ENCODE measurements at regions not wholly inside any gene's neighbourhood (a gene's known extent, or its start where the extent isn't known, plus 50 kb on each side); places are given as distances from the start of the nearest gene placed in this dataset.

DNA sequence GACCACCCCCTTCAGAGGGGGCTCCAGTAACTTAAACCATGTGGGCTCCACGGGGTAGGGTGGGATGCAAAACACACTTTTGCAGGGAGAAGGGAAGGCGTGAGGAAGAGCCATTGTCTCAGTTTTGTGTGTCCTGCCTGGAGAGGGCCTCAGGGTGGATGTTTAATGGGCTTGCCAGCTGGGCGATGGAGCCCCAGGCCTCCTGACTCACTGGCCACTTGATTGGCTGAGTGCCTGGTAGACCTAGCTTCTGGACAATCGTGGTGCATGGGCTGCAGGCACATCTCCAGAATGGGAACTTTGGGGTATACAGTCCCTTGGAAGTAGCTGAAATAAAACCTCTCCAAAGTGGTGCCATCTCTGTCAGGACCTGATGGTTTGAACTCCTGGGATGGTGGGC, 118.3 kb upstream of the MRPS22 start:
- Histone ChIP-seq H3K4me1 (ENCODE audit: control insufficient read depth, insufficient read depth, low read length) (no peaks in the 10 kb centered on the region), H3K9me3 (replicated peaks; ENCODE audit: control insufficient read depth, insufficient read depth, low read length) (no peaks in the 10 kb centered on the region), H3K4me2 (ENCODE audit: control insufficient read depth, insufficient read depth) (no peak overlapping the region), H3K27me3 (replicated peaks in 1 of 2; ENCODE audit: control insufficient read depth in 2 of 2, insufficient read depth in 2 of 2, low read length in 1 of 2) (no peaks in the 10 kb centered on the region; a peak in 1 of 4 replicates), H3K36me3 (ENCODE audit: control insufficient read depth in 2 of 2, insufficient read depth in 2 of 2, low read length in 1 of 2) (no peaks in the 10 kb centered on the region), H3K79me2 (ENCODE audit: control insufficient read depth, insufficient read depth, low read length) (no peaks in the 10 kb centered on the region), H3K4me3 (no peak overlapping the region), H3K9ac (ENCODE audit: control insufficient read depth, insufficient read depth, low read length) (no peak overlapping the region), H2AFZ (ENCODE audit: control insufficient read depth, low read depth, low read length) (no peak overlapping the region), H4K20me1 (ENCODE audit: control insufficient read depth, insufficient read depth) (no peaks in the 10 kb centered on the region; the same call in 1 of the 2 replicates), H3K27ac (ENCODE audit: control insufficient read depth, insufficient read depth) (no peak overlapping the region)
- in situ Hi-C loops (cut with MboI), result no loop called here
- ChIA-PET SMC1A (ENCODE audit: uncharacterized antibody, unreplicated experiment) (no interaction called here), RAD21 (ENCODE audit: unreplicated experiment) (no interaction called here), CTCF (interaction anchor here (0.5 to 1.6 kb wide), 2 partner anchors 10 to 113 kb away, joined by 3 read pairs; no protein-coding TSS in a partner anchor), POLR2A (no interaction called here)
- no TSS peak for BruUV-seq (replicated peaks)
- no peak for TF ChIP-seq CHD2 (IDR thresholded peaks at IDR 0.05; ENCODE audit: borderline replicate concordance, low read depth, low read length)
- ATAC-seq (no peak), DNase-seq (ENCODE audit: low read depth, low spot score) (no peak), FAIRE-seq (no peak)
- WGBS (ENCODE audit: insufficient coverage, insufficient replicate concordance, low lambda C conversion rate, missing lambda C conversion rate), result 12% methylated on average over 4 of the region's 4 CpGs
- intact Hi-C loops (cut with micrococcal nuclease; ENCODE audit: unreplicated experiment), result no loop called here

DNA sequence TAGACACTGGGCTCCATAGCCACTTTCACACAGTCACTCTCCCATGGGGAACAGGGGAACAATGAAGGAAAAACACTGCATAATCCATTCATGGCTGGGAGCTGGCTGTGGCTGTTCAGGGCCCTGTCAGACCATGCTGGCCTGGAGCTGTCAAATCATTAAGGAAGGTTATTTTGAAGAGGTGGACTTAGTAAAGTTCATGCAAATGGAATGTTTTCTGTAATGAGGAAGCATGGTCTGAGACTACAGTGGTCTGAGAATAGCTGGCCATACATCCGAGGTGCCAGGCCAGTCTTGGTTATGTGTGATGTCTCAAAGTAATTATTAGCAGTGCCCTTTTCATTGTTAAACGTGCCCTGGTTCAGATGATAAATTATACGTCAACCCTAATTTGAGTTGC, 117.1 kb upstream of the MRPS22 start:
- FAIRE-seq (no peak), ATAC-seq (no peak), DNase-seq (ENCODE audit: low read depth, low spot score) (no peak)
- intact Hi-C loops (cut with micrococcal nuclease; ENCODE audit: unreplicated experiment) (no loop called here), in situ Hi-C loops (cut with MboI) (no loop called here)
- ChIA-PET CTCF (interaction anchor here (1.6 kb wide), 1 partner anchor 114 kb away, joined by 3 read pairs; no protein-coding TSS in a partner anchor), RAD21 (ENCODE audit: unreplicated experiment) (no interaction called here), POLR2A (no interaction called here), SMC1A (ENCODE audit: uncharacterized antibody, unreplicated experiment) (no interaction called here)
- no peaks in the 10 kb centered on the region for H3K4me1 ChIP-seq (ENCODE audit: control insufficient read depth, insufficient read depth, low read length)
- H3K27ac ChIP-seq (ENCODE audit: control insufficient read depth, insufficient read depth), result no peak overlapping the region
- H3K9me3 ChIP-seq (replicated peaks; ENCODE audit: control insufficient read depth, insufficient read depth, low read length), result no peaks in the 10 kb centered on the region
- no peak overlapping the region for H2AFZ ChIP-seq (ENCODE audit: control insufficient read depth, low read depth, low read length)
- TF ChIP-seq IRF4 (IDR thresholded peaks at IDR 0.05; ENCODE audit: low read depth, low read length), result no peak
- TF ChIP-seq, protein P1, sequence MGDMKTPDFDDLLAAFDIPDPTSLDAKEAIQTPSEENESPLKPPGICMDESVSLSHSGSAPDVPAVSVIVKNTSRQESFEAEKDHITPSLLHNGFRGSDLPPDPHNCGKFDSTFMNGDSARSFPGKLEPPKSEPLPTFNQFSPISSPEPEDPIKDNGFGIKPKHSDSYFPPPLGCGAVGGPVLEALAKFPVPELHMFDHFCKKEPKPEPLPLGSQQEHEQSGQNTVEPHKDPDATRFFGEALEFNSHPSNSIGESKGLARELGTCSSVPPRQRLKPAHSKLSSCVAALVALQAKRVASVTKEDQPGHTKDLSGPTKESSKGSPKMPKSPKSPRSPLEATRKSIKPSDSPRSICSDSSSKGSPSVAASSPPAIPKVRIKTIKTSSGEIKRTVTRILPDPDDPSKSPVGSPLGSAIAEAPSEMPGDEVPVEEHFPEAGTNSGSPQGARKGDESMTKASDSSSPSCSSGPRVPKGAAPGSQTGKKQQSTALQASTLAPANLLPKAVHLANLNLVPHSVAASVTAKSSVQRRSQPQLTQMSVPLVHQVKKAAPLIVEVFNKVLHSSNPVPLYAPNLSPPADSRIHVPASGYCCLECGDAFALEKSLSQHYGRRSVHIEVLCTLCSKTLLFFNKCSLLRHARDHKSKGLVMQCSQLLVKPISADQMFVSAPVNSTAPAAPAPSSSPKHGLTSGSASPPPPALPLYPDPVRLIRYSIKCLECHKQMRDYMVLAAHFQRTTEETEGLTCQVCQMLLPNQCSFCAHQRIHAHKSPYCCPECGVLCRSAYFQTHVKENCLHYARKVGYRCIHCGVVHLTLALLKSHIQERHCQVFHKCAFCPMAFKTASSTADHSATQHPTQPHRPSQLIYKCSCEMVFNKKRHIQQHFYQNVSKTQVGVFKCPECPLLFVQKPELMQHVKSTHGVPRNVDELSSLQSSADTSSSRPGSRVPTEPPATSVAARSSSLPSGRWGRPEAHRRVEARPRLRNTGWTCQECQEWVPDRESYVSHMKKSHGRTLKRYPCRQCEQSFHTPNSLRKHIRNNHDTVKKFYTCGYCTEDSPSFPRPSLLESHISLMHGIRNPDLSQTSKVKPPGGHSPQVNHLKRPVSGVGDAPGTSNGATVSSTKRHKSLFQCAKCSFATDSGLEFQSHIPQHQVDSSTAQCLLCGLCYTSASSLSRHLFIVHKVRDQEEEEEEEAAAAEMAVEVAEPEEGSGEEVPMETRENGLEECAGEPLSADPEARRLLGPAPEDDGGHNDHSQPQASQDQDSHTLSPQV (IDR thresholded peaks at IDR 0.05), result no peak
- TF ChIP-seq HDGF (IDR thresholded peaks at IDR 0.05), result no peak
- no peak for TF ChIP-seq SMAD1 (IDR thresholded peaks at IDR 0.05; ENCODE audit: low read depth, partially characterized antibody)
- TF ChIP-seq MYC (IDR thresholded peaks at IDR 0.05; ENCODE audit: insufficient read depth, insufficient read length, insufficient replicate concordance, low read length, severe bottlenecking), result no peak
- no peak for TF ChIP-seq MTA2 (IDR thresholded peaks at IDR 0.05; ENCODE audit: low read depth)
- TF ChIP-seq BHLHE40 (IDR thresholded peaks at IDR 0.05; ENCODE audit: borderline replicate concordance in 1 of 2, low read depth in 2 of 2, low read length in 1 of 2), result no peak
- TF ChIP-seq, protein P2, sequence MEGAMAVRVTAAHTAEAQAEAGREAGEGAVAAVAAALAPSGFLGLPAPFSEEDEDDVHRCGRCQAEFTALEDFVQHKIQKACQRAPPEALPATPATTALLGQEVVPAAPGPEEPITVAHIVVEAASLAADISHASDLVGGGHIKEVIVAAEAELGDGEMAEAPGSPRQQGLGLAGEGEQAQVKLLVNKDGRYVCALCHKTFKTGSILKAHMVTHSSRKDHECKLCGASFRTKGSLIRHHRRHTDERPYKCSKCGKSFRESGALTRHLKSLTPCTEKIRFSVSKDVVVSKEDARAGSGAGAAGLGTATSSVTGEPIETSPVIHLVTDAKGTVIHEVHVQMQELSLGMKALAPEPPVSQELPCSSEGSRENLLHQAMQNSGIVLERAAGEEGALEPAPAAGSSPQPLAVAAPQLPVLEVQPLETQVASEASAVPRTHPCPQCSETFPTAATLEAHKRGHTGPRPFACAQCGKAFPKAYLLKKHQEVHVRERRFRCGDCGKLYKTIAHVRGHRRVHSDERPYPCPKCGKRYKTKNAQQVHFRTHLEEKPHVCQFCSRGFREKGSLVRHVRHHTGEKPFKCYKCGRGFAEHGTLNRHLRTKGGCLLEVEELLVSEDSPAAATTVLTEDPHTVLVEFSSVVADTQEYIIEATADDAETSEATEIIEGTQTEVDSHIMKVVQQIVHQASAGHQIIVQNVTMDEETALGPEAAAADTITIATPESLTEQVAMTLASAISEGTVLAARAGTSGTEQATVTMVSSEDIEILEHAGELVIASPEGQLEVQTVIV (IDR thresholded peaks at IDR 0.05; ENCODE audit: borderline replicate concordance, partially characterized antibody), result no peak
- TF ChIP-seq POLR2AphosphoS5 (IDR thresholded peaks at IDR 0.05; ENCODE audit: low read length), result no peak
- no peak for TF ChIP-seq SIX5 (IDR thresholded peaks at IDR 0.05; ENCODE audit: low read depth, low read length, severe bottlenecking)
- H3K4me3 ChIP-seq, result no peak overlapping the region
- no peaks in the 10 kb centered on the region; a peak in 1 of 4 replicates for H3K27me3 ChIP-seq (replicated peaks in 1 of 2; ENCODE audit: control insufficient read depth in 2 of 2, insufficient read depth in 2 of 2, low read length in 1 of 2)
- 29% methylated on average over 3 of the region's 3 CpGs for WGBS (ENCODE audit: insufficient coverage, insufficient replicate concordance, low lambda C conversion rate, missing lambda C conversion rate)
- no peaks in the 10 kb centered on the region; the same call in 1 of the 2 replicates for H4K20me1 ChIP-seq (ENCODE audit: control insufficient read depth, insufficient read depth)
- no peaks in the 10 kb centered on the region for H3K36me3 ChIP-seq (ENCODE audit: control insufficient read depth in 2 of 2, insufficient read depth in 2 of 2, low read length in 1 of 2)
- no peak overlapping the region for H3K9ac ChIP-seq (ENCODE audit: control insufficient read depth, insufficient read depth, low read length)
- H3K4me2 ChIP-seq (ENCODE audit: control insufficient read depth, insufficient read depth), result no peak overlapping the region
- BruUV-seq (replicated peaks), result no TSS peak
- H3K79me2 ChIP-seq (ENCODE audit: control insufficient read depth, insufficient read depth, low read length), result no peaks in the 10 kb centered on the region

Data from GM12878 (cell line).